Subcutaneous abdominal adipose tissue (tissue), 5 donors: ENCODE measurements at regions not wholly inside any gene's neighbourhood (a gene's known extent, or its start where the extent isn't known, plus 50 kb on each side); places are given as distances from the start of the nearest gene placed in this dataset.

Experiments
- H3K27ac ChIP-seq: one replicate; pipeline ENCODE4 v1.7.0; 2013; ENCODE audit warnings: low read depth, mild to moderate bottlenecking, inconsistent platforms, low read length, moderate library complexity
- H3K27me3 ChIP-seq, 5 donors: one replicate each; pipeline ENCODE4 v1.7.0; 2013; ENCODE audit warnings: low read length in 5 of 5, inconsistent platforms in 1 of 5; ENCODE audit not compliant: control insufficient read depth in 5 of 5, insufficient read depth in 4 of 5
- H3K36me3 ChIP-seq, 5 donors: one replicate each; pipeline ENCODE4 v1.7.0; 2013; ENCODE audit warnings: low read length in 5 of 5; ENCODE audit not compliant: control insufficient read depth in 5 of 5, insufficient read depth in 5 of 5
- H3K4me1 ChIP-seq, 5 donors: one replicate each; pipeline ENCODE4 v1.7.0; 2013; ENCODE audit warnings: low read length in 5 of 5, mild to moderate bottlenecking in 3 of 5, moderate library complexity in 1 of 5; ENCODE audit not compliant: control insufficient read depth in 5 of 5, insufficient read depth in 5 of 5
- H3K4me3 ChIP-seq, 5 donors: one replicate each; pipeline ENCODE4 v1.7.0; 2013; ENCODE audit warnings: low read length in 5 of 5, low read depth in 1 of 5
- H3K9ac ChIP-seq, 5 donors: one replicate each; pipeline ENCODE4 v1.7.0; 2013; ENCODE audit warnings: low read length in 5 of 5, mild to moderate bottlenecking in 4 of 5, moderate library complexity in 3 of 5
- H3K9me3 ChIP-seq, 5 donors: one replicate each; pipeline ENCODE4 v1.7.0; 2013; ENCODE audit warnings: low read length in 5 of 5; ENCODE audit not compliant: control insufficient read depth in 5 of 5
- donor health status: healthy.
- donor health status: healthy.
- donor health status: healthy.
- donor health status: healthy.
- donor health status: healthy.

GRCh38 chr6:55669028-55669427 is 90.0 kb upstream of the HMGCLL1 start:
- Histone ChIP-seq H3K9me3 (peaks cover 0 to 1% (median 0%) of the 10 kb centered on the region in 5 donors), H3K4me3 (peak overlapping the region in 1 of 5 donors; percentile 40), H3K4me1 (peaks cover 0 to 7% (median 0%) of the 10 kb centered on the region in 5 donors), H3K27me3 (no peaks in the 10 kb centered on the region), H3K9ac (no peak overlapping the region), H3K27ac (peak overlapping the region; percentile 32), H3K36me3 (no peaks in the 10 kb centered on the region)

- no peaks in the 10 kb centered on the region for H3K36me3 ChIP-seq
Measured at GRCh38 chr6:55668591-55668990, 89.6 kb upstream of the HMGCLL1 start.

GRCh38 chr6:55667341-55667740 is 88.3 kb upstream of the HMGCLL1 start:
- peaks cover 0 to 7% (median 0%) of the 10 kb centered on the region in 5 donors for H3K4me1 ChIP-seq
- no peaks in the 10 kb centered on the region for H3K27me3 ChIP-seq
- H3K9me3 ChIP-seq: peaks cover 0 to 6% (median 0%) of the 10 kb centered on the region in 5 donors
- H3K27ac ChIP-seq: no peak overlapping the region
- H3K4me3 ChIP-seq: no peak overlapping the region
- no peaks in the 10 kb centered on the region for H3K36me3 ChIP-seq
- no peak overlapping the region for H3K9ac ChIP-seq

More at GRCh38 chr6:55668591-55668990, 89.6 kb upstream of the HMGCLL1 start:
- H3K4me3 ChIP-seq: peak overlapping the region in 2 of 5 donors; percentile 30 to 40
- H3K4me1 ChIP-seq: peaks cover 0 to 7% (median 0%) of the 10 kb centered on the region in 5 donors
- peak overlapping the region; percentile 32 for H3K27ac ChIP-seq
- H3K27me3 ChIP-seq: no peaks in the 10 kb centered on the region
- no peak overlapping the region for H3K9ac ChIP-seq
- peaks cover 0 to 4% (median 0%) of the 10 kb centered on the region in 5 donors for H3K9me3 ChIP-seq

- no peaks in the 10 kb centered on the region for H3K36me3 ChIP-seq
- no peak overlapping the region for H3K27ac ChIP-seq
- H3K4me3 ChIP-seq: no peak overlapping the region
Measured at GRCh38 chr6:55666606-55667225, 87.7 kb upstream of the HMGCLL1 start.

DNA sequence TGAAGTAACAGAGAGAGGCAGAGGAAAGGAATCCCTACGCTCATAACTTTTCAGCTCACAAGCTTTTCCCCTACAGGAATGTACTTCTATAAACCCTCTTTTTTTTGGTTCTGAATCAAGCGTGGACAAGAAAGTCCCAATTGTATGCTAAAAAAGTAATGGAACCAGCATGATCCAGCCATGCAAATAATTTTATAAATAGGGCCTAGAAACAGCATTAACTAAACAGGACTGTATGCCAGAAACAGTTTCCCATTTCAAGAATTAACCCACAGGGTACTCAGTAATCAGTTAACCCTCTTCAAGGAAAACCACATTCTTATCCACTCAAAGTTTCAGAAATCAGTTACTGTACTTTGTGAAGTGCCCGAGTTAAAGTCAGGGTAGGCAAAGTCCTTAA is 87.0 kb upstream of the HMGCLL1 start:
- Histone ChIP-seq H3K4me3 (no peak overlapping the region), H3K9ac (no peak overlapping the region), H3K27ac (no peak overlapping the region), H3K4me1 (peaks cover 0 to 7% (median 0%) of the 10 kb centered on the region in 5 donors), H3K27me3 (no peaks in the 10 kb centered on the region), H3K36me3 (no peaks in the 10 kb centered on the region), H3K9me3 (peaks cover 0 to 6% (median 0%) of the 10 kb centered on the region in 5 donors)

More at GRCh38 chr6:55666606-55667225, 87.7 kb upstream of the HMGCLL1 start:
- Histone ChIP-seq H3K27me3 (no peaks in the 10 kb centered on the region), H3K4me1 (peaks cover 0 to 7% (median 0%) of the 10 kb centered on the region in 5 donors), H3K9ac (no peak overlapping the region), H3K9me3 (peaks cover 0 to 6% (median 0%) of the 10 kb centered on the region in 5 donors)

- no peak overlapping the region for H3K4me3 ChIP-seq
- H3K4me1 ChIP-seq: peaks cover 0 to 7% (median 0%) of the 10 kb centered on the region in 5 donors
- H3K27me3 ChIP-seq: no peaks in the 10 kb centered on the region
- peaks cover 0 to 6% (median 0%) of the 10 kb centered on the region in 5 donors for H3K9me3 ChIP-seq
- H3K27ac ChIP-seq: no peak overlapping the region
- H3K36me3 ChIP-seq: no peaks in the 10 kb centered on the region
- no peak overlapping the region for H3K9ac ChIP-seq
Measured at GRCh38 chr6:55664591-55665587, 85.9 kb upstream of the HMGCLL1 start.

DNA sequence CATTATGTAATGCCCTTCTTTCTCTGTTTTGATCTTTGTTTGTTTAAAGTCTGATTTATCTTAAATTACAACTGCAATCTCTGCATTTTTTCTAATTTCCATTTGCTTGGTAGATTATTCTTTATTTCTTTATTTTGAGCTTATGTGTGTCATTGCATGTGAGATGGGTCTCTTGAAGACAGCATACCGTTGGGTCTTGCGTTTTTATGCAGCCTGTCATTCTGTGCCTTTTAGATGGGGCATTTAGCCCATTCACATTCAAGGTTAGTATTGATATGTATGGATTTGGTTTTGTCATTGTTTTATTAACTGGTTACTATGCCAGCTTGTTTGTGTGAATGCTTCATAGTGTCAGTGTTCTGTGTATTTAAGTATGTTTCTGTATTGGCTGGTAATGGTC is 84.9 kb upstream of the HMGCLL1 start:
- no peak overlapping the region for H3K4me3 ChIP-seq
- H3K27me3 ChIP-seq: no peaks in the 10 kb centered on the region
- H3K9me3 ChIP-seq: peaks cover 0 to 6% (median 0%) of the 10 kb centered on the region in 5 donors
- H3K36me3 ChIP-seq: no peaks in the 10 kb centered on the region
- peaks cover 0 to 7% (median 0%) of the 10 kb centered on the region in 5 donors for H3K4me1 ChIP-seq
- H3K27ac ChIP-seq: no peak overlapping the region
- no peak overlapping the region for H3K9ac ChIP-seq

- no peak overlapping the region for H3K9ac ChIP-seq
- no peaks in the 10 kb centered on the region for H3K27me3 ChIP-seq
- H3K4me1 ChIP-seq: no peaks in the 10 kb centered on the region
- H3K27ac ChIP-seq: no peak overlapping the region
- no peak overlapping the region for H3K4me3 ChIP-seq
- no peaks in the 10 kb centered on the region for H3K36me3 ChIP-seq
- H3K9me3 ChIP-seq: peaks cover 0 to 6% (median 0%) of the 10 kb centered on the region in 5 donors
Measured at GRCh38 chr6:55659304-55659703, 80.3 kb upstream of the HMGCLL1 start.

DNA sequence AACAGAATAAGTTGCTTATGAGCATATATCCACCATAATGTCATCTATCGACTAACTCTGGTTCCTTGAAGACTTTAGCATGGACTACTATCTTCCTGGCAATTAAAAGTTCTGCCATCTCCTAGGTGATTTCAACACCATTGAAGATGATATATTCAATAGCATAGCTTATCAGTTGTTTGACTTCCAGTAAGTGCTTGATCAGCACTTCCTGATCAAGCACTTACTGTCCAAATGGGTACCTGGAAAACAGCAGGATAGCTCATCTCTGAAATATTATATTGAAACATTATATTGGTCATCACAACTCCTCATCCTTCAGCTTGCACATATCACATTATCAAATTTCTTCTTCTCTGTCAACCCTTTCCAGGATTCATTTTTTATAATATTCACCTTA is 75.5 kb upstream of the HMGCLL1 start:
- Histone ChIP-seq H3K4me1 (no peaks in the 10 kb centered on the region), H3K36me3 (no peaks in the 10 kb centered on the region), H3K9ac (no peak overlapping the region), H3K4me3 (no peak overlapping the region), H3K9me3 (no peaks in the 10 kb centered on the region), H3K27ac (no peak overlapping the region), H3K27me3 (no peaks in the 10 kb centered on the region)

- Histone ChIP-seq H3K9ac (no peak overlapping the region), H3K4me1 (no peaks in the 10 kb centered on the region), H3K27ac (no peak overlapping the region), H3K27me3 (no peaks in the 10 kb centered on the region), H3K4me3 (no peak overlapping the region), H3K9me3 (no peaks in the 10 kb centered on the region), H3K36me3 (no peaks in the 10 kb centered on the region)
Measured at GRCh38 chr6:55652429-55652828, 73.4 kb upstream of the HMGCLL1 start.
